ENCODE measurements at regions not wholly inside any gene's neighbourhood (a gene's known extent, or its start where the extent isn't known, plus 50 kb on each side); places are given as distances from the start of the nearest gene placed in this dataset.

DNA sequence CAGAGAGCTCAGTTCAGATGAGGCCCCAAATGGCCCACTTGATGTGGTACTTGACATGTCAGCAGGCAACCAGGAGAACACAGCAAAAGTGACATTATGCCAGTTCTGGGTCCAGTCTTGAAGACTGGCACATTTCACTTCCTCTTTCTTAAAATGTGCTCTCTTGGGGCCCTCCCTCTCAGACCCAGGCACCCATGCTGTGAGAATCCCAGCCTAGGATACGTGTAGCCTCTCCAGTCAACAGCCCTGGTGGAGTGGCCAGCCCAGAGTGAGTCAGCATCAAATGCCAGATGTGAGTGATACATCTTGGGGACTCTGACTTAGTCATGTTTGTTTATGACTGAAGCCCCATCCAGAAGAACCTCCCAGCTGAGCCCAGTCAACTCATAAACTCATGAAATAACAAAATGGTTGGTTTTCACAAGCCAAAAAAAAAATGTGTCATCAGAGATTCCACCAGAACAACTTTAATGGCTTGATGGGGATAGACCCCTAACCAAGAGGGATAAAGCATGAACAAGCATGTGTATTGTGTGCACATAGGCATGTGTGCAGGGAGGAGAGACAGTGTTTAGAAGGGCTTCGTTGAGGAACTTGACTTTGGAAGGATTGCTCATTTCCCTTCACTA is 82.5 kb upstream of the TNRC6C start:
- TF ChIP-seq, protein P1, sequence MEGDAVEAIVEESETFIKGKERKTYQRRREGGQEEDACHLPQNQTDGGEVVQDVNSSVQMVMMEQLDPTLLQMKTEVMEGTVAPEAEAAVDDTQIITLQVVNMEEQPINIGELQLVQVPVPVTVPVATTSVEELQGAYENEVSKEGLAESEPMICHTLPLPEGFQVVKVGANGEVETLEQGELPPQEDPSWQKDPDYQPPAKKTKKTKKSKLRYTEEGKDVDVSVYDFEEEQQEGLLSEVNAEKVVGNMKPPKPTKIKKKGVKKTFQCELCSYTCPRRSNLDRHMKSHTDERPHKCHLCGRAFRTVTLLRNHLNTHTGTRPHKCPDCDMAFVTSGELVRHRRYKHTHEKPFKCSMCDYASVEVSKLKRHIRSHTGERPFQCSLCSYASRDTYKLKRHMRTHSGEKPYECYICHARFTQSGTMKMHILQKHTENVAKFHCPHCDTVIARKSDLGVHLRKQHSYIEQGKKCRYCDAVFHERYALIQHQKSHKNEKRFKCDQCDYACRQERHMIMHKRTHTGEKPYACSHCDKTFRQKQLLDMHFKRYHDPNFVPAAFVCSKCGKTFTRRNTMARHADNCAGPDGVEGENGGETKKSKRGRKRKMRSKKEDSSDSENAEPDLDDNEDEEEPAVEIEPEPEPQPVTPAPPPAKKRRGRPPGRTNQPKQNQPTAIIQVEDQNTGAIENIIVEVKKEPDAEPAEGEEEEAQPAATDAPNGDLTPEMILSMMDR (IDR thresholded peaks at IDR 0.05), result no peak
- no peak for TF ChIP-seq POLR2A (IDR thresholded peaks at IDR 0.05)
